ENCODE measurements at regions not wholly inside any gene's neighbourhood (a gene's known extent, or its start where the extent isn't known, plus 50 kb on each side); places are given as distances from the start of the nearest gene placed in this dataset.

- no peak for DNase-seq
- BruUV-seq (replicated peaks): no TSS peak
These were observed 241.1 kb upstream of the ATP10B start for GRCh38 chr5:161093100-161093499.

GRCh38 chr5:161089569-161089968 lies 237.6 kb upstream of the ATP10B start:
- H3K27ac Mint-ChIP-seq (ENCODE audit: unreplicated experiment): no peak overlapping the region
- no peaks in the 10 kb centered on the region for H3K36me3 Mint-ChIP-seq (ENCODE audit: insufficient read depth, unreplicated experiment)
- H3K4me1 Mint-ChIP-seq (ENCODE audit: low read depth, unreplicated experiment): no peaks in the 10 kb centered on the region
- DNase-seq: no peak
- BruUV-seq (replicated peaks): no TSS peak
- peaks cover 3% of the 10 kb centered on the region for H3K9me3 Mint-ChIP-seq (ENCODE audit: low read depth, unreplicated experiment)
- intact Hi-C loops (cut with micrococcal nuclease; ENCODE audit: unreplicated experiment): no loop called here
- H3K4me3 Mint-ChIP-seq (ENCODE audit: low read depth, unreplicated experiment): no peak overlapping the region
- CTCF ChIA-PET: no interaction called here
- no peak for TF ChIP-seq CTCF (IDR thresholded peaks at IDR 0.05; ENCODE audit: unreplicated experiment)
- H3K27me3 Mint-ChIP-seq (ENCODE audit: unreplicated experiment): no peaks in the 10 kb centered on the region

More at GRCh38 chr5:161093100-161093499, 241.1 kb upstream of the ATP10B start:
- Mint-ChIP-seq H3K4me3 (ENCODE audit: low read depth, unreplicated experiment) (no peak overlapping the region), H3K4me1 (ENCODE audit: low read depth, unreplicated experiment) (no peaks in the 10 kb centered on the region), H3K27ac (ENCODE audit: unreplicated experiment) (no peak overlapping the region), H3K36me3 (ENCODE audit: insufficient read depth, unreplicated experiment) (no peaks in the 10 kb centered on the region), H3K27me3 (ENCODE audit: unreplicated experiment) (no peaks in the 10 kb centered on the region), H3K9me3 (ENCODE audit: low read depth, unreplicated experiment) (peaks cover 3% of the 10 kb centered on the region)
- CTCF ChIA-PET: no interaction called here
- intact Hi-C loops (cut with micrococcal nuclease; ENCODE audit: unreplicated experiment): no loop called here
- TF ChIP-seq CTCF (IDR thresholded peaks at IDR 0.05; ENCODE audit: unreplicated experiment): no peak

GRCh38 chr5:161086461-161086860 lies 234.4 kb upstream of the ATP10B start:
- no peak overlapping the region for H3K4me3 Mint-ChIP-seq (ENCODE audit: low read depth, unreplicated experiment)
- no peak for TF ChIP-seq CTCF (IDR thresholded peaks at IDR 0.05; ENCODE audit: unreplicated experiment)
- CTCF ChIA-PET: no interaction called here
- no peak overlapping the region for H3K27ac Mint-ChIP-seq (ENCODE audit: unreplicated experiment)
- no TSS peak for BruUV-seq (replicated peaks)
- no peak for DNase-seq
- no peaks in the 10 kb centered on the region for H3K4me1 Mint-ChIP-seq (ENCODE audit: low read depth, unreplicated experiment)
- no peaks in the 10 kb centered on the region for H3K36me3 Mint-ChIP-seq (ENCODE audit: insufficient read depth, unreplicated experiment)
- intact Hi-C loops (cut with micrococcal nuclease; ENCODE audit: unreplicated experiment): no loop called here
- no peaks in the 10 kb centered on the region for H3K27me3 Mint-ChIP-seq (ENCODE audit: unreplicated experiment)
- H3K9me3 Mint-ChIP-seq (ENCODE audit: low read depth, unreplicated experiment): peaks cover 3% of the 10 kb centered on the region

- intact Hi-C loops (cut with micrococcal nuclease; ENCODE audit: unreplicated experiment): no loop called here
- no peak overlapping the region for H3K27ac Mint-ChIP-seq (ENCODE audit: unreplicated experiment)
- H3K27me3 Mint-ChIP-seq (ENCODE audit: unreplicated experiment): no peaks in the 10 kb centered on the region
- TF ChIP-seq CTCF (IDR thresholded peaks at IDR 0.05; ENCODE audit: unreplicated experiment): no peak
- CTCF ChIA-PET: interaction anchor here (0.6 kb wide), 1 partner anchor 656 kb away, joined by 5 read pairs; no protein-coding TSS in a partner anchor
- DNase-seq: no peak
- H3K36me3 Mint-ChIP-seq (ENCODE audit: insufficient read depth, unreplicated experiment): no peaks in the 10 kb centered on the region
- peaks cover 3% of the 10 kb centered on the region for H3K9me3 Mint-ChIP-seq (ENCODE audit: low read depth, unreplicated experiment)
- no TSS peak for BruUV-seq (replicated peaks)
- H3K4me3 Mint-ChIP-seq (ENCODE audit: low read depth, unreplicated experiment): no peak overlapping the region
- no peaks in the 10 kb centered on the region for H3K4me1 Mint-ChIP-seq (ENCODE audit: low read depth, unreplicated experiment)
These were observed 233.0 kb upstream of the ATP10B start for GRCh38 chr5:161085056-161085455.

Measured in Calu3 (cell line).